CD1c-positive myeloid dendritic cell (primary cell): ENCODE measurements at regions not wholly inside any gene's neighbourhood (a gene's known extent, or its start where the extent isn't known, plus 50 kb on each side); places are given as distances from the start of the nearest gene placed in this dataset.

ENCODE experiments used
- DNase-seq: peaks from one replicate; pipeline ENCODE4 v3.0.0-alpha.2; 2016; ENCODE audit errors: extremely low spot score

- no peak for DNase-seq
Observed at GRCh38 chr4:3705236-3705987, 60.8 kb upstream of the ADRA2C start.

GRCh38 chr4:3704669-3705068, 61.5 kb upstream of the ADRA2C start:
- no peak for DNase-seq

- no peak for DNase-seq
Observed at GRCh38 chr4:3703677-3704521, 62.3 kb upstream of the ADRA2C start.

- no peak for DNase-seq
Observed at GRCh38 chr4:3703343-3703676, 62.9 kb upstream of the ADRA2C start.

- DNase-seq: no peak
Observed at GRCh38 chr4:3702561-3703221, 63.5 kb upstream of the ADRA2C start.

- DNase-seq: no peak
Observed at GRCh38 chr4:3701736-3702560, 64.2 kb upstream of the ADRA2C start.

GRCh38 chr4:3701271-3701734, 64.9 kb upstream of the ADRA2C start:
- DNase-seq: no peak

- no peak for DNase-seq
Observed at GRCh38 chr4:3700736-3701135, 65.4 kb upstream of the ADRA2C start.

- DNase-seq: no peak
Observed at GRCh38 chr4:3700223-3700622, 66.0 kb upstream of the ADRA2C start.

GRCh38 chr4:3699678-3700077, 66.5 kb upstream of the ADRA2C start:
- DNase-seq: no peak

GRCh38 chr4:3699261-3699660, 66.9 kb upstream of the ADRA2C start:
- DNase-seq: no peak

GRCh38 chr4:3697033-3697432, 69.2 kb upstream of the ADRA2C start:
- DNase-seq: no peak

- DNase-seq: no peak
Observed at GRCh38 chr4:3690551-3691152, 75.5 kb upstream of the ADRA2C start.

GRCh38 chr4:3689576-3690550, 76.3 kb upstream of the ADRA2C start:
- DNase-seq: no peak

- no peak for DNase-seq
Observed at GRCh38 chr4:3689006-3689405, 77.2 kb upstream of the ADRA2C start.

GRCh38 chr4:3688018-3688998, 77.9 kb upstream of the ADRA2C start:
- DNase-seq: no peak

GRCh38 chr4:3687538-3687937, 78.6 kb upstream of the ADRA2C start:
- no peak for DNase-seq

- DNase-seq: no peak
Observed at GRCh38 chr4:3686753-3687152, 79.4 kb upstream of the ADRA2C start.

GRCh38 chr4:3685081-3685645, 81.0 kb upstream of the ADRA2C start:
- no peak for DNase-seq
